ENCODE measurements at regions not wholly inside any gene's neighbourhood (a gene's known extent, or its start where the extent isn't known, plus 50 kb on each side); places are given as distances from the start of the nearest gene placed in this dataset.

- H3K27ac Mint-ChIP-seq (ENCODE audit: unreplicated experiment), result no peak overlapping the region
- peaks cover 2% of the 10 kb centered on the region for H3K36me3 Mint-ChIP-seq (ENCODE audit: unreplicated experiment)
- H3K9me3 Mint-ChIP-seq (ENCODE audit: unreplicated experiment), result peaks cover 4% of the 10 kb centered on the region
- TF ChIP-seq CTCF (IDR thresholded peaks at IDR 0.05), result no peak
- H3K4me1 Mint-ChIP-seq (ENCODE audit: unreplicated experiment), result no peaks in the 10 kb centered on the region
- H3K4me3 Mint-ChIP-seq (ENCODE audit: unreplicated experiment), result no peak overlapping the region
- DNase-seq (ENCODE audit: extremely low spot score, unreplicated experiment), result no peak
- H3K27me3 Mint-ChIP-seq (ENCODE audit: unreplicated experiment), result no peaks in the 10 kb centered on the region
Measured at GRCh38 chr6:112613410-112613809, 266.3 kb downstream of the RFPL4B start.

GRCh38 chr6:112618849-112619248 is 271.7 kb downstream of the RFPL4B start:
- Mint-ChIP-seq H3K4me1 (ENCODE audit: unreplicated experiment) (peaks cover 7% of the 10 kb centered on the region), H3K27ac (ENCODE audit: unreplicated experiment) (no peak overlapping the region), H3K9me3 (ENCODE audit: unreplicated experiment) (no peaks in the 10 kb centered on the region), H3K4me3 (ENCODE audit: unreplicated experiment) (no peak overlapping the region), H3K27me3 (ENCODE audit: unreplicated experiment) (no peaks in the 10 kb centered on the region), H3K36me3 (ENCODE audit: unreplicated experiment) (no peaks in the 10 kb centered on the region)
- no peak for DNase-seq (ENCODE audit: extremely low spot score, unreplicated experiment)
- peak; percentile 11 for TF ChIP-seq CTCF (IDR thresholded peaks at IDR 0.05)

GRCh38 chr6:112620812-112621569 is 273.9 kb downstream of the RFPL4B start:
- H3K9me3 Mint-ChIP-seq (ENCODE audit: unreplicated experiment), result no peaks in the 10 kb centered on the region
- H3K27ac Mint-ChIP-seq (ENCODE audit: unreplicated experiment), result peak overlapping the region; percentile 21

GRCh38 chr6:112622036-112622435 is 274.9 kb downstream of the RFPL4B start:
- H3K36me3 Mint-ChIP-seq (ENCODE audit: unreplicated experiment), result no peaks in the 10 kb centered on the region
- no peak overlapping the region for H3K27ac Mint-ChIP-seq (ENCODE audit: unreplicated experiment)
- no peak for TF ChIP-seq CTCF (IDR thresholded peaks at IDR 0.05)
- no peak overlapping the region for H3K4me3 Mint-ChIP-seq (ENCODE audit: unreplicated experiment)
- no peaks in the 10 kb centered on the region for H3K27me3 Mint-ChIP-seq (ENCODE audit: unreplicated experiment)
- no peak for DNase-seq (ENCODE audit: extremely low spot score, unreplicated experiment)
- peaks cover 7% of the 10 kb centered on the region for H3K4me1 Mint-ChIP-seq (ENCODE audit: unreplicated experiment)
- H3K9me3 Mint-ChIP-seq (ENCODE audit: unreplicated experiment), result no peaks in the 10 kb centered on the region

More at GRCh38 chr6:112620812-112621569, 273.9 kb downstream of the RFPL4B start:
- Mint-ChIP-seq H3K36me3 (ENCODE audit: unreplicated experiment) (no peaks in the 10 kb centered on the region), H3K27me3 (ENCODE audit: unreplicated experiment) (no peaks in the 10 kb centered on the region), H3K4me3 (ENCODE audit: unreplicated experiment) (no peak overlapping the region), H3K4me1 (ENCODE audit: unreplicated experiment) (peaks cover 7% of the 10 kb centered on the region)
- TF ChIP-seq CTCF (IDR thresholded peaks at IDR 0.05), result no peak
- no peak for DNase-seq (ENCODE audit: extremely low spot score, unreplicated experiment)

- no peak overlapping the region for H3K27ac Mint-ChIP-seq (ENCODE audit: unreplicated experiment)
- no peaks in the 10 kb centered on the region for H3K4me1 Mint-ChIP-seq (ENCODE audit: unreplicated experiment)
- no peaks in the 10 kb centered on the region for H3K36me3 Mint-ChIP-seq (ENCODE audit: unreplicated experiment)
- H3K27me3 Mint-ChIP-seq (ENCODE audit: unreplicated experiment), result no peaks in the 10 kb centered on the region
- TF ChIP-seq CTCF (IDR thresholded peaks at IDR 0.05), result no peak
- no peak overlapping the region for H3K4me3 Mint-ChIP-seq (ENCODE audit: unreplicated experiment)
- DNase-seq (ENCODE audit: extremely low spot score, unreplicated experiment), result no peak
- H3K9me3 Mint-ChIP-seq (ENCODE audit: unreplicated experiment), result no peaks in the 10 kb centered on the region
Measured at GRCh38 chr6:112626468-112627082, 279.4 kb downstream of the RFPL4B start.

Measured in osteocyte (in vitro differentiated cells).